ENCODE measurements at regions not wholly inside any gene's neighbourhood (a gene's known extent, or its start where the extent isn't known, plus 50 kb on each side); places are given as distances from the start of the nearest gene placed in this dataset.

DNA sequence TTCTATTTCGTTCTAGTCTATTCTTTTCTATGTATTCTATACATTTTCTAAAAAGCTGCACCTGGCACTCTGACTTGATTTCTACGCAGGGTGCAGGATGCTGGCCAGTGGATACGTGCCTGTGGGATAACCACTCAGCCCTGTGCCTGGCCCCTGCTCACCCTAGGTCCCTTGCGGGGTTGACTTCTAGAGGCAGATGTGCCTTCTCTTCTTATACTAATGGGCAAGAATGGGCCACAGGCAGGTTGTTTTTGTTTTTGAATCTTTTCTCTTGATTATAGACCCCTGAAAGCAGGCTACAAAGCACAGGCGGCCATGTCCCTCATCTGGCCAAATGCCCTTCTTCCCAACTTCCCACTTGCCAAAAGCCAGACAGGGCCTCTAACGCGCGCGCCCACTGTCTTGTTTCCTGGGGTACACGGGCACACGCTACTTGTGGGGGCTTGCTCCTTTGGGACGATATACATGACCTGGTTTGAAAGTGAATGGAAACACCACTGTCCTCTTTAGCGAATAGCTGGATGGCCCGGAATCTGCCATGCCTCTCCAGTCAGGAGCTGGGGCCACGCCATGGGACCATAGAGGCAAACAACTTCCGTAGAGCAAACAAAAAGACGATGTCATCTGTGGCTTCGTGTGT is 162.7 kb upstream of the IRX2 start:
- TF ChIP-seq, protein P1, sequence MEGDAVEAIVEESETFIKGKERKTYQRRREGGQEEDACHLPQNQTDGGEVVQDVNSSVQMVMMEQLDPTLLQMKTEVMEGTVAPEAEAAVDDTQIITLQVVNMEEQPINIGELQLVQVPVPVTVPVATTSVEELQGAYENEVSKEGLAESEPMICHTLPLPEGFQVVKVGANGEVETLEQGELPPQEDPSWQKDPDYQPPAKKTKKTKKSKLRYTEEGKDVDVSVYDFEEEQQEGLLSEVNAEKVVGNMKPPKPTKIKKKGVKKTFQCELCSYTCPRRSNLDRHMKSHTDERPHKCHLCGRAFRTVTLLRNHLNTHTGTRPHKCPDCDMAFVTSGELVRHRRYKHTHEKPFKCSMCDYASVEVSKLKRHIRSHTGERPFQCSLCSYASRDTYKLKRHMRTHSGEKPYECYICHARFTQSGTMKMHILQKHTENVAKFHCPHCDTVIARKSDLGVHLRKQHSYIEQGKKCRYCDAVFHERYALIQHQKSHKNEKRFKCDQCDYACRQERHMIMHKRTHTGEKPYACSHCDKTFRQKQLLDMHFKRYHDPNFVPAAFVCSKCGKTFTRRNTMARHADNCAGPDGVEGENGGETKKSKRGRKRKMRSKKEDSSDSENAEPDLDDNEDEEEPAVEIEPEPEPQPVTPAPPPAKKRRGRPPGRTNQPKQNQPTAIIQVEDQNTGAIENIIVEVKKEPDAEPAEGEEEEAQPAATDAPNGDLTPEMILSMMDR (IDR thresholded peaks at IDR 0.05), result no peak
- no peak for TF ChIP-seq SMAD3 (CRISPR knock-in tag; IDR thresholded peaks at IDR 0.05; ENCODE audit: borderline replicate concordance)
- TF ChIP-seq CREB1 (CRISPR knock-in tag; IDR thresholded peaks at IDR 0.05), result no peak
- TF ChIP-seq, protein P2, sequence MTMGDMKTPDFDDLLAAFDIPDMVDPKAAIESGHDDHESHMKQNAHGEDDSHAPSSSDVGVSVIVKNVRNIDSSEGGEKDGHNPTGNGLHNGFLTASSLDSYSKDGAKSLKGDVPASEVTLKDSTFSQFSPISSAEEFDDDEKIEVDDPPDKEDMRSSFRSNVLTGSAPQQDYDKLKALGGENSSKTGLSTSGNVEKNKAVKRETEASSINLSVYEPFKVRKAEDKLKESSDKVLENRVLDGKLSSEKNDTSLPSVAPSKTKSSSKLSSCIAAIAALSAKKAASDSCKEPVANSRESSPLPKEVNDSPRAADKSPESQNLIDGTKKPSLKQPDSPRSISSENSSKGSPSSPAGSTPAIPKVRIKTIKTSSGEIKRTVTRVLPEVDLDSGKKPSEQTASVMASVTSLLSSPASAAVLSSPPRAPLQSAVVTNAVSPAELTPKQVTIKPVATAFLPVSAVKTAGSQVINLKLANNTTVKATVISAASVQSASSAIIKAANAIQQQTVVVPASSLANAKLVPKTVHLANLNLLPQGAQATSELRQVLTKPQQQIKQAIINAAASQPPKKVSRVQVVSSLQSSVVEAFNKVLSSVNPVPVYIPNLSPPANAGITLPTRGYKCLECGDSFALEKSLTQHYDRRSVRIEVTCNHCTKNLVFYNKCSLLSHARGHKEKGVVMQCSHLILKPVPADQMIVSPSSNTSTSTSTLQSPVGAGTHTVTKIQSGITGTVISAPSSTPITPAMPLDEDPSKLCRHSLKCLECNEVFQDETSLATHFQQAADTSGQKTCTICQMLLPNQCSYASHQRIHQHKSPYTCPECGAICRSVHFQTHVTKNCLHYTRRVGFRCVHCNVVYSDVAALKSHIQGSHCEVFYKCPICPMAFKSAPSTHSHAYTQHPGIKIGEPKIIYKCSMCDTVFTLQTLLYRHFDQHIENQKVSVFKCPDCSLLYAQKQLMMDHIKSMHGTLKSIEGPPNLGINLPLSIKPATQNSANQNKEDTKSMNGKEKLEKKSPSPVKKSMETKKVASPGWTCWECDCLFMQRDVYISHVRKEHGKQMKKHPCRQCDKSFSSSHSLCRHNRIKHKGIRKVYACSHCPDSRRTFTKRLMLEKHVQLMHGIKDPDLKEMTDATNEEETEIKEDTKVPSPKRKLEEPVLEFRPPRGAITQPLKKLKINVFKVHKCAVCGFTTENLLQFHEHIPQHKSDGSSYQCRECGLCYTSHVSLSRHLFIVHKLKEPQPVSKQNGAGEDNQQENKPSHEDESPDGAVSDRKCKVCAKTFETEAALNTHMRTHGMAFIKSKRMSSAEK (CRISPR knock-in tag; IDR thresholded peaks at IDR 0.05; ENCODE audit: borderline replicate concordance), result no peak
- TF ChIP-seq ESRRA (CRISPR knock-in tag; IDR thresholded peaks at IDR 0.05; ENCODE audit: borderline replicate concordance), result no peak
- TF ChIP-seq, protein P3, sequence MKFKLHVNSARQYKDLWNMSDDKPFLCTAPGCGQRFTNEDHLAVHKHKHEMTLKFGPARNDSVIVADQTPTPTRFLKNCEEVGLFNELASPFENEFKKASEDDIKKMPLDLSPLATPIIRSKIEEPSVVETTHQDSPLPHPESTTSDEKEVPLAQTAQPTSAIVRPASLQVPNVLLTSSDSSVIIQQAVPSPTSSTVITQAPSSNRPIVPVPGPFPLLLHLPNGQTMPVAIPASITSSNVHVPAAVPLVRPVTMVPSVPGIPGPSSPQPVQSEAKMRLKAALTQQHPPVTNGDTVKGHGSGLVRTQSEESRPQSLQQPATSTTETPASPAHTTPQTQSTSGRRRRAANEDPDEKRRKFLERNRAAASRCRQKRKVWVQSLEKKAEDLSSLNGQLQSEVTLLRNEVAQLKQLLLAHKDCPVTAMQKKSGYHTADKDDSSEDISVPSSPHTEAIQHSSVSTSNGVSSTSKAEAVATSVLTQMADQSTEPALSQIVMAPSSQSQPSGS (CRISPR knock-in tag; IDR thresholded peaks at IDR 0.05; ENCODE audit: borderline replicate concordance, low read depth), result no peak
- no peak for TF ChIP-seq GABPB1 (CRISPR knock-in tag; IDR thresholded peaks at IDR 0.05)
- TF ChIP-seq JUN (CRISPR knock-in tag; IDR thresholded peaks at IDR 0.05), result no peak
- no peak for TF ChIP-seq FOXJ3 (CRISPR knock-in tag; IDR thresholded peaks at IDR 0.05; ENCODE audit: borderline replicate concordance)

Measured in WTC11 (cell line).